Neural cell (in vitro differentiated cells): ENCODE measurements at regions not wholly inside any gene's neighbourhood (a gene's known extent, or its start where the extent isn't known, plus 50 kb on each side); places are given as distances from the start of the nearest gene placed in this dataset.

Experiments
- MXI1 ChIP-seq: fragments of 450-650 bp; conservative IDR thresholded peaks from 2 replicates; pipeline ENCODE4 v1.6.1; 2014; ENCODE audit warnings: antibody characterized with exemption, mild to moderate bottlenecking; ENCODE audit not compliant: poor library complexity, severe bottlenecking
- POLR2AphosphoS5 ChIP-seq: IDR thresholded peaks from 2 replicates; pipeline ENCODE4 v1.6.1; 2012
- REST ChIP-seq: IDR thresholded peaks from 2 replicates; pipeline ENCODE4 v1.6.1; 2012; ENCODE audit warnings: borderline replicate concordance
- TF ChIP-seq, protein P1 (sequence below): fragments of 450-650 bp; IDR thresholded peaks from 2 replicates; pipeline ENCODE4 v1.5.1; 2014; ENCODE audit warnings: antibody characterized with exemption, mild to moderate bottlenecking, moderate library complexity; ENCODE audit not compliant: poor library complexity, severe bottlenecking

DNA sequence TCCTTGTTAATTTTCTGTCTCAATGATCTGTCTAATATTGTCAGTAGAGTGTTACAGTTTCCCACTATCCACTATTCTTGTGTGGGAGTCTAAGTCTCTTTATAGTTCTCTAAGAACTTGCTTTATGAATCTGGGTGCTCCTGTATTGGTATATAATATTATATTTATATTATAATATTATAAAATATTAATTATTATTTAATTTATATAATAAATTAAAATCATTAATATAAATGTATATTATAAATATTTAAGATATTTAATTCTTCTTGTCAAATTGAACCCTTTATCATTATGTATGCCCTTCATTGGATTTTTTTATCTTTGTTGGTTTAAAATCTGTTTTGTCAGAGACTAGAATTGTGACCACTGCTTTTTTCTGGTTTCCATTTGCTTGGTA lies 1950.2 kb upstream of the LRRTM1 start:
- TF ChIP-seq, protein P1, sequence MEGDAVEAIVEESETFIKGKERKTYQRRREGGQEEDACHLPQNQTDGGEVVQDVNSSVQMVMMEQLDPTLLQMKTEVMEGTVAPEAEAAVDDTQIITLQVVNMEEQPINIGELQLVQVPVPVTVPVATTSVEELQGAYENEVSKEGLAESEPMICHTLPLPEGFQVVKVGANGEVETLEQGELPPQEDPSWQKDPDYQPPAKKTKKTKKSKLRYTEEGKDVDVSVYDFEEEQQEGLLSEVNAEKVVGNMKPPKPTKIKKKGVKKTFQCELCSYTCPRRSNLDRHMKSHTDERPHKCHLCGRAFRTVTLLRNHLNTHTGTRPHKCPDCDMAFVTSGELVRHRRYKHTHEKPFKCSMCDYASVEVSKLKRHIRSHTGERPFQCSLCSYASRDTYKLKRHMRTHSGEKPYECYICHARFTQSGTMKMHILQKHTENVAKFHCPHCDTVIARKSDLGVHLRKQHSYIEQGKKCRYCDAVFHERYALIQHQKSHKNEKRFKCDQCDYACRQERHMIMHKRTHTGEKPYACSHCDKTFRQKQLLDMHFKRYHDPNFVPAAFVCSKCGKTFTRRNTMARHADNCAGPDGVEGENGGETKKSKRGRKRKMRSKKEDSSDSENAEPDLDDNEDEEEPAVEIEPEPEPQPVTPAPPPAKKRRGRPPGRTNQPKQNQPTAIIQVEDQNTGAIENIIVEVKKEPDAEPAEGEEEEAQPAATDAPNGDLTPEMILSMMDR: no peak
- no peak for TF ChIP-seq REST
- no peak for TF ChIP-seq POLR2AphosphoS5
- TF ChIP-seq MXI1: no peak
